Neuronal stem cell (in vitro differentiated cells): ENCODE measurements at regions not wholly inside any gene's neighbourhood (a gene's known extent, or its start where the extent isn't known, plus 50 kb on each side); places are given as distances from the start of the nearest gene placed in this dataset.

Source experiments
- DNase-seq: peaks from one replicate; pipeline ENCODE4 v3.0.0-alpha.2; 2013; ENCODE audit warnings: low spot score
- H2AFZ ChIP-seq: one replicate; pipeline ENCODE4 v1.6.1; 2013; ENCODE audit warnings: mild to moderate bottlenecking, low read length, inconsistent platforms
- H2AK5ac ChIP-seq: 2 replicates; pipeline ENCODE4 v1.6.1; 2013; ENCODE audit warnings: low read depth, mild to moderate bottlenecking, inconsistent platforms, low read length, moderate library complexity, mixed read lengths
- H2BK120ac ChIP-seq: 2 replicates; pipeline ENCODE4 v1.6.1; 2013; ENCODE audit warnings: low read depth, mild to moderate bottlenecking, inconsistent platforms, low read length, moderate library complexity, mixed read lengths
- H2BK12ac ChIP-seq: one replicate; pipeline ENCODE4 v1.6.1; 2013; ENCODE audit warnings: low read length, inconsistent platforms
- H2BK15ac ChIP-seq: 2 replicates; pipeline ENCODE4 v1.6.1; 2013; ENCODE audit warnings: mild to moderate bottlenecking, low read length, inconsistent platforms, mixed read lengths
- H2BK5ac ChIP-seq: one replicate; pipeline ENCODE4 v1.6.1; 2013; ENCODE audit warnings: inconsistent platforms, mild to moderate bottlenecking, low read length, moderate library complexity
- H3K14ac ChIP-seq: one replicate; pipeline ENCODE4 v1.6.1; 2013; ENCODE audit warnings: low read length, inconsistent platforms
- H3K18ac ChIP-seq: 2 replicates; pipeline ENCODE4 v1.6.1; 2013; ENCODE audit warnings: low read length, inconsistent platforms
- H3K23ac ChIP-seq: 2 replicates; pipeline ENCODE4 v1.6.1; 2013; ENCODE audit warnings: low read depth, mild to moderate bottlenecking, mixed read lengths, low read length, inconsistent platforms; ENCODE audit not compliant: poor library complexity
- H3K27ac ChIP-seq: replicated peaks from 3 replicates; pipeline ENCODE4 v1.5.1; 2013; ENCODE audit warnings: low read length, inconsistent platforms
- H3K27me3 ChIP-seq, 3 experiments: 2 replicates each; pipeline ENCODE4 v1.6.1; 2013; ENCODE audit warnings: low read length in 3 of 3, mild to moderate bottlenecking in 2 of 3, inconsistent platforms in 1 of 3, low read depth in 1 of 3, mixed read lengths in 1 of 3, moderate library complexity in 1 of 3; ENCODE audit not compliant: control insufficient read depth in 3 of 3, insufficient read depth in 3 of 3
- H3K36me3 ChIP-seq, 2 donors: replicated peaks in 1 of 2; 2 replicates each; pipeline ENCODE4 v1.6.1; 2013; ENCODE audit warnings: low read length in 2 of 2; ENCODE audit not compliant: control insufficient read depth in 2 of 2, insufficient read depth in 2 of 2
- H3K4ac ChIP-seq: 2 replicates; pipeline ENCODE4 v1.6.1; 2013; ENCODE audit warnings: inconsistent platforms, mild to moderate bottlenecking, low read length, moderate library complexity
- H3K4me1 ChIP-seq, 2 donors: 1 replicate in 1 of 2; 2 replicates in 1 of 2; pipeline ENCODE4 v1.6.1; 2013; ENCODE audit warnings: low read length in 2 of 2, low read depth in 1 of 2; ENCODE audit not compliant: control insufficient read depth in 2 of 2, insufficient read depth in 1 of 2
- H3K4me2 ChIP-seq: one replicate; pipeline ENCODE4 v1.6.1; 2013; ENCODE audit warnings: mild to moderate bottlenecking, low read length, inconsistent platforms; ENCODE audit not compliant: insufficient read depth, poor library complexity, severe bottlenecking
- H3K4me3 ChIP-seq, 2 donors: 2 replicates each; pipeline ENCODE4 v1.5.1; 2013; ENCODE audit warnings: low read length in 2 of 2, mild to moderate bottlenecking in 2 of 2, inconsistent platforms in 1 of 2, moderate library complexity in 1 of 2
- H3K79me1 ChIP-seq: one replicate; pipeline ENCODE4 v1.6.1; 2013; ENCODE audit warnings: low read depth, mild to moderate bottlenecking, inconsistent platforms, low read length, moderate library complexity
- H3K9ac ChIP-seq: one replicate; pipeline ENCODE4 v1.6.1; 2013; ENCODE audit warnings: mild to moderate bottlenecking, low read depth, low read length, inconsistent platforms; ENCODE audit not compliant: poor library complexity
- H3K9me3 ChIP-seq, 2 donors: replicated peaks in 1 of 2; 2 replicates each; pipeline versions ENCODE3 to v1.6.1; 2013; ENCODE audit warnings: low read length in 2 of 2, mild to moderate bottlenecking in 2 of 2, inconsistent platforms in 1 of 2, low read depth in 1 of 2, mixed read lengths in 1 of 2, moderate library complexity in 1 of 2; ENCODE audit not compliant: control insufficient read depth in 2 of 2, insufficient read depth in 1 of 2
- H4K8ac ChIP-seq: one replicate; pipeline ENCODE4 v1.6.1; 2013; ENCODE audit warnings: low read depth, mild to moderate bottlenecking, inconsistent platforms, low read length, moderate library complexity
- H4K91ac ChIP-seq: one replicate; pipeline ENCODE4 v1.6.1; 2013; ENCODE audit warnings: low read length, low read depth, mild to moderate bottlenecking, inconsistent platforms; ENCODE audit not compliant: poor library complexity
- WGBS, 2 donors: extraction: QIAGEN DNeasy Blood & Tissue Kit; methylation state at CpG; one replicate each; pipeline ENCODE4 v1.1.7; 2013; ENCODE audit warnings: missing lambda C conversion rate in 2 of 2, mixed read lengths in 1 of 2; ENCODE audit not compliant: insufficient read length in 2 of 2, insufficient replicate concordance in 1 of 2; ENCODE audit errors: extremely low coverage in 2 of 2; 5-methylcytosine and 5-hydroxymethylcytosine counted together

DNA sequence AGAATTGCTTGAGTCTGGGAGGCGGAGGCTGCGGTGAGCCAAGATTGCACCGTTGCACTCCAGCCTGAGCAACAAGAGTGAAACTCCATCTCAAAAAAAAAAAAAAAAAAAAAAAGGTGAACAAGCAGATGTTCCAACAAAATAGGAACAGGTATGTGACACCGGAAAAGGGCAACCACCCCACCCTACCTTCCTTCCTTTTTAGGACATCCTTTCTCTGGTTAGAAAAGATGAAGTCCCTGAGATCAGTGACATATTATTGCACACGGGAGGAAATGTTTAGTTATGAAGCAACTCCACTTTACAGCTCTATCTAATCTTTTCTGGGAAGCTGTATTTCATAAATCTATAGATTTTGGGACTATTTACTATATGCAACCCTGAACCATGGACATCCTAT is 114.2 kb upstream of the MON1B start:
- H3K9ac ChIP-seq: no peak overlapping the region
- no peak overlapping the region for H3K18ac ChIP-seq
- no peaks in the 10 kb centered on the region for H3K27me3 ChIP-seq
- no peak overlapping the region for H3K4me3 ChIP-seq
- H3K36me3 ChIP-seq: no peaks in the 10 kb centered on the region
- no peak overlapping the region for H2BK5ac ChIP-seq
- no peak overlapping the region for H3K14ac ChIP-seq
- H3K4me1 ChIP-seq: peaks cover 0 to 3% of the 10 kb centered on the region in 2 donors
- H2BK120ac ChIP-seq: no peak overlapping the region
- H4K8ac ChIP-seq: no peak overlapping the region
- WGBS, 2 donors: no CpG with 5 or more reads among the region's 5 CpGs
- H4K91ac ChIP-seq: no peak overlapping the region
- H3K4me2 ChIP-seq: no peak overlapping the region
- no peak overlapping the region for H2BK12ac ChIP-seq
- H2AK5ac ChIP-seq: no peak overlapping the region
- no peak overlapping the region for H3K4ac ChIP-seq
- H3K9me3 ChIP-seq: no peaks in the 10 kb centered on the region
- no peak overlapping the region for H2BK15ac ChIP-seq
- H3K79me1 ChIP-seq: no peaks in the 10 kb centered on the region
- DNase-seq: no peak
- no peak overlapping the region for H3K23ac ChIP-seq
- no peak overlapping the region for H2AFZ ChIP-seq
- H3K27ac ChIP-seq: no peak overlapping the region

DNA sequence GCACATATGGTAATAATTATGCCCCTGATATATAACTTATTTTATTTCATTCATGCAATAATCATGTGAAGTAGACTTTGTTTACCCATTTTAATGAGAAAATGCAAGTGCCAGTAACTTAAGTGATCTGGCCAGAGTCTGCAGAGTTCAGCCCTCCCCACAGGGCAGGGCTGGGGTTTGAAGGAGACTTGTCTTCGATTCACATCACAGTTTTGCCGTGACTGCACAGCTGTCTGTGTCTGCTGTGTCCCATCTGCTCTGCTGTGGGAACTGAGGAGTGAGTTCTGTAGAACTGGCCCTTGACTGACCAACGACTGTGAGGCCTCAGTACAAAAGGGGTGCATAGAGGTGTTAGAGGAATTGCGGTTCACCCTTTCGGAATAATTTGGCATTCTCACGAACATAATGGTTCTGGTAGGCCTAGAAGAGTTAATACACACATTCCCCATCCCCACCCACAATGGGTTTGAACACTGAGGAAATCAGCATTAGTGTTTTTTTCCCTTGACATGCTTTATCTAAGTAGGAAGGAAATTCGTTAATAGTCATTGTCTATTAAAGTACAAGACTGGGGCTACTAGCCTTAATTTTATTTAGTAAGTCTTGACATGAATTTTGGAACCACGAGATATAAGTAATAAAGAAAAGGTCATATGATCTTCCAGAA is 113.6 kb upstream of the MON1B start:
- no peak overlapping the region for H3K4me3 ChIP-seq
- H4K8ac ChIP-seq: no peak overlapping the region
- no peak overlapping the region for H3K4ac ChIP-seq
- H2AFZ ChIP-seq: no peak overlapping the region
- no peak overlapping the region for H2BK5ac ChIP-seq
- no CpG with 5 or more reads among the region's 8 CpGs for WGBS, 2 donors
- peaks cover 0 to 5% of the 10 kb centered on the region in 2 donors for H3K4me1 ChIP-seq
- no peak overlapping the region for H3K27ac ChIP-seq
- no peak overlapping the region for H3K18ac ChIP-seq
- H2BK15ac ChIP-seq: no peak overlapping the region
- H2BK120ac ChIP-seq: no peak overlapping the region
- no peak overlapping the region for H3K23ac ChIP-seq
- no peak overlapping the region for H3K14ac ChIP-seq
- H3K4me2 ChIP-seq: no peak overlapping the region
- no peaks in the 10 kb centered on the region for H3K9me3 ChIP-seq
- DNase-seq: no peak
- no peaks in the 10 kb centered on the region for H3K36me3 ChIP-seq
- H3K27me3 ChIP-seq: no peaks in the 10 kb centered on the region
- no peaks in the 10 kb centered on the region for H3K79me1 ChIP-seq
- H2BK12ac ChIP-seq: no peak overlapping the region
- H3K9ac ChIP-seq: no peak overlapping the region
- H4K91ac ChIP-seq: peak overlapping the region; percentile 24
- no peak overlapping the region for H2AK5ac ChIP-seq

DNA sequence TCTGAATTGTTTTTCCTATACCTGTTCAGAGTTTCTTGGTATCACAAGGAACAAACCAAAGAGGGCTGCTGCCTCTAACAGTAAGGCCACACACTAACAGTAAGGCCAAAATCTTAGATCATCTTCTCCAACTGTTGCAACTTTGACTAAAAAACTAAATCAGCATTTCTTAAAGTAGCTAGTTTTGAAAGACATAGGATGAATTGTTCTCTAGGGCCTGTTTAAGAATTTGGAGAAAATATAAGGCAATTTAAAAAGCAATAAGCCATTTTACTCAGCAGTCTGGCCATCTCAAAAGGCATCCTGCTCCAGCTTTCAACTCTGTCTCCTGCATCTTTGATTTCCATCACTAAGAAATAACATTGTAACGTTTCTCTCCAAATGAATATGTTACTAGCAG is 105.0 kb upstream of the MON1B start:
- no peak overlapping the region for H2AFZ ChIP-seq
- no peak overlapping the region for H3K27ac ChIP-seq
- H3K18ac ChIP-seq: no peak overlapping the region
- no peak overlapping the region for H2BK15ac ChIP-seq
- DNase-seq: no peak
- no peak overlapping the region for H3K4ac ChIP-seq
- H3K23ac ChIP-seq: no peak overlapping the region
- H3K4me1 ChIP-seq: peaks cover 0 to 1% of the 10 kb centered on the region in 2 donors
- no peak overlapping the region for H2BK12ac ChIP-seq
- H3K79me1 ChIP-seq: no peaks in the 10 kb centered on the region
- no peaks in the 10 kb centered on the region for H3K27me3 ChIP-seq
- H3K9me3 ChIP-seq: no peaks in the 10 kb centered on the region
- H3K9ac ChIP-seq: no peak overlapping the region
- no peak overlapping the region for H3K4me2 ChIP-seq
- H2AK5ac ChIP-seq: no peak overlapping the region
- no CpG with 5 or more reads among the region's 1 CpG for WGBS, 2 donors
- no peak overlapping the region for H2BK5ac ChIP-seq
- no peak overlapping the region for H4K8ac ChIP-seq
- no peak overlapping the region for H4K91ac ChIP-seq
- no peaks in the 10 kb centered on the region for H3K36me3 ChIP-seq
- H3K4me3 ChIP-seq: no peak overlapping the region
- H2BK120ac ChIP-seq: no peak overlapping the region
- no peak overlapping the region for H3K14ac ChIP-seq

GRCh38 chr16:77090062-77090461 is 100.9 kb upstream of the MON1B start:
- no peaks in the 10 kb centered on the region for H3K9me3 ChIP-seq
- H4K91ac ChIP-seq: no peak overlapping the region
- no peak overlapping the region for H3K9ac ChIP-seq
- no peak overlapping the region for H3K4me3 ChIP-seq
- no peaks in the 10 kb centered on the region for H3K4me1 ChIP-seq
- no peak overlapping the region for H3K18ac ChIP-seq
- no peaks in the 10 kb centered on the region for H3K36me3 ChIP-seq
- H2BK12ac ChIP-seq: no peak overlapping the region
- no peak overlapping the region for H2BK120ac ChIP-seq
- H3K27me3 ChIP-seq: no peaks in the 10 kb centered on the region
- no peak overlapping the region for H3K27ac ChIP-seq
- no peaks in the 10 kb centered on the region for H3K79me1 ChIP-seq
- DNase-seq: no peak
- no peak overlapping the region for H2BK15ac ChIP-seq
- H3K4ac ChIP-seq: no peak overlapping the region
- H2BK5ac ChIP-seq: no peak overlapping the region
- H4K8ac ChIP-seq: no peak overlapping the region
- WGBS, 2 donors: no CpG with 5 or more reads among the region's 1 CpG
- H2AK5ac ChIP-seq: no peak overlapping the region
- no peak overlapping the region for H3K23ac ChIP-seq
- no peak overlapping the region for H3K4me2 ChIP-seq
- no peak overlapping the region for H2AFZ ChIP-seq
- H3K14ac ChIP-seq: no peak overlapping the region
